GM21576 (cell line): ENCODE measurements at regions not wholly inside any gene's neighbourhood (a gene's known extent, or its start where the extent isn't known, plus 50 kb on each side); places are given as distances from the start of the nearest gene placed in this dataset.
"Not testable (repeated sequence)": the region's sequence is repeated elsewhere in the genome, so short reads cannot be mapped to it uniquely, and the experiment has no call there.

Source experiments
- ATAC-seq: cut with Tn5 transposase; IDR thresholded peaks from one replicate; pipeline ENCODE4 v1.9.1; 2021; ENCODE audit warnings: mild to moderate bottlenecking, moderate library complexity; ENCODE audit not compliant: unreplicated experiment

DNA sequence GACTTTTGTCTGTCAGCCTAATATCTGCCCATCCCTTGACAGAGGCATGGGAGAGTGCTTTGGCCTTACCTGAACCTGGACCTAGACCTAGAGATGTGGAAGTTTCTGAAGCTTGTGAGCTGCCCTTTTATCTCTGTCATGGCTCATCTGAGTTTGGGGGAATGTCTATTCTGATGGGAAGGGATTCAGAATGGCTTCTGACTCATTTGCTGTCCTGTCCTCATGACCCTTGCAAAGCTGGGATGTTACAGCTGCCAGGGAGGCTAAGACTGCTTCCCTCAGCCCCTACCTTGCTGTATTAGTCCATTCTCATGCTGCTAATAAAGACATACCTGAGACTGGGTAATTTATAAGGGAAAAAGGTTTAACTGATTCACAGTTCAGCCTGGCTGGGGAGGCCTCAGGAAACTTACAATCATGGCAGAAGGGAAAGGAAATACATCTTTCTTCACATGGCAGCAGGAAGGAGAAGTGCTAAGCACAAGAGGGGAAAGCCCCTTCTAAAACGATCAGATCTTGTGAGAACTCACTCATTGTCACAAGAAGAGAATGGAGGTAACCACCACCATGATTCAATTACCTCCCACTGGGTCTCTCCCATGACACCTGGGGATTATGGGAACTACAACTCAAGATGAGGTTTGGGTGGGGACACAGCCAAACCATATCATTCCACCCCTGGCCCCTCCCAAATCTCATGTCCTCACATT lies 252.2 kb downstream of the ERMARD start:
- ATAC-seq, result no peak

DNA sequence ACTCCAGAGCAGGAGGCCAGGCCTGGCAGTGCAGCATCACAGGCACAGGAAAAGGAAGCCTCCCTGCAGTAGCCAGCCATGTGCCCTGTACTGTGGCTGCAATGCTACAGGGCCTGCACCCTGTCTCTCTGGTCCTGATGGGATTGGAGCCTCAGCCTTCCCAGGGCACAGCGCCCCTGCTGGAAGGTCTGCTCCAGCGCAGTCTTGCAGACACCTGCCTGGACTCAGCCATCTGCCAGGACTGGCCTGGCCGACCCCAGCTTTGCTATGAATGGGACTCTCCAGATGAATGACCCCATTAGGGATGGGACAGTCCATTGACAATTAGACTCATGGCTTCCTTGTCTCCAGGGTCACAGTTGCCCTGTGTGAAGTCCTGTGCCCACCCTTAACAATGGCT lies 251.6 kb downstream of the ERMARD start:
- ATAC-seq, result no peak

DNA sequence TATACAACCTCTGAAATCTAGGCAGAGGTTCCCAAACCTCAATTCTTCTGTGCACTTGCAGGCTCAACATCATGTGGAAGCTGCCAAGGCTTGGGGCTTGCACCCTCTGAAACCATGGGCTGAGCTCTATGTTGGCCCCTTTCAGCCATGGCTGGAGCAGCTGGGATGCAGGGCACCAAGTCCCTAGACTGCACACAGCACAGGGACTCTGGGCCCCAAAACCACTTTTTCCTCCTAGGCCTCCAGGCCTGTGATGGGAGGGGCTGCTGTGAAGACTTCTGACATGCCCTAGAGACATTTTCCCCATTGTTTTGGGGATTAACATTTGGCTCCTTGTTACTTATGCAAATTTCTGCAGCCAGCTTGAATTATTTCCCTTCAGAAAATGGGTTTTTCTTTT lies 250.4 kb downstream of the ERMARD start:
- ATAC-seq, result not testable (repeated sequence)

DNA sequence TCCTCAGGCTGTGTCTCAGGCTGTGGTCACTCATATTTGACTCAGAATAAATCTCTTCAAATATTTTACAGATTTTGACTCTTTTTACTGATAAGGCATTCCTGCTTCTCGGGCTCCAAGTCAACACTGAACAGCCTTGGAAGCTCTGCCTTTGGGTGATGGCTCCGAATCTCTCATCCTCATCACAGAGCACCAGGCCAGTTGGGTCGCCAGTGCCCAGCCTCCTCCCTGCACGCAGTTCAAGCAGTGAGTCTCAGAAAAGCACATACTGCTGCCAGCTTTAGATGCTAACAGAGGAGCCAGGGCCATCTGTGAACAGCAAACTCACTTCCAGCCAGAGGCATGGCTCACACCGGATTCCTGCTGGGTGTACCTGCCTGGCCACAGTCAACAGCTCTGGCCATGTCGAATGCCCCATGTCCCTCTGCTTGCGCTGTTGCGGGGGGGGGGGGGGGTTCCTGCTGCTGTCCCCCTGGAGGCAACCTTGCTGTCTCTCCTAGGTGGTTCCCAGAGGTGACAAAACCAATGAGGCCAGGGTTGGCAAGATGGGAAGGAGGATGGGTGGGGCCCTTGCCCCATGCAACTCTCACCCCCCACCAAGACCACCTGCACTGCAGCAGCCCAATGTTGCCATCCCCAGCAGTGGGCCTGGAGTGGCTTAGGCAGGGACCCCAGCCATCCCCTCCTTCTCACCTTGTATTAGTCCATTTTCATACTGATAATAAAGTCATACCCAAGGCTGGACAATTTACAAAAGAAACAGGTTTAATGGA lies 248.8 kb downstream of the ERMARD start:
- ATAC-seq, result no peak

DNA sequence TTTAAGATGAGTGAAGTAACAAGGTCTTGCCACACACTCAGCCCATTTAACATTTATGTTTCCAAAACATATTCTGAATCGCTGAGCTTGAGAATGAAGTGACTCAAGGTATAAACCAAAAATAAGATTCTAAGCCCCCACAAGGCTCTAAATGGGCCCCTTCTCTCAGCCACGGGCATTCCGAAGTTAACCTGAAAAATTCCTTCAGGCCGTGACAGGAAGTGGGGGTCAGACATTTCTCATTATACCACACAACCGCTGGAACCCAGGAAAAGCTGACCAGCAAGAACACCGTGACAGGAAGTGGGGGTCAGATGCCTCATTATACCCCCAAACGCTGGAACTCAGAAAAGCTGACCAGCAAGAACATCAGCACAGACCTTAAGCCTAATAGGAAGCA lies 247.9 kb downstream of the ERMARD start:
- no peak for ATAC-seq

DNA sequence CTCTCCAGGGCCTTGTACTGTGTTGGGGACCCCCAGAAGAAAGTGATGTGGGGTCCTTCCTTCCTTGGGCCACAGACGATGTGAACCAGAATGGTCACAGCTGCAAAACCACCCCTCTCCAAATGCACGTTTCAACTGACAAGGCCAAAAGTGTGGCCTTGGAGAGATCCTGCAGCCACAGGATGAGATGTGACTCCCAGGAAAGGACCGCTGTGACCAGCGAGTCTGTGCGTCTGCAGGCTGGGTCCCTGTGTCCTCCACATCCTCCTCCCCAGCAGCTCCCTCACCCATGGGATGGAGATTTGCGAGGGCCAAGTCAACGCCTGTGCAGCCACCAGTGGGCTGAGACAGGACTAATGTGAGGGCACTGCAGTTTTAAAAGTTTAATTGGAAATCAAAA lies 247.0 kb downstream of the ERMARD start:
- no peak for ATAC-seq

DNA sequence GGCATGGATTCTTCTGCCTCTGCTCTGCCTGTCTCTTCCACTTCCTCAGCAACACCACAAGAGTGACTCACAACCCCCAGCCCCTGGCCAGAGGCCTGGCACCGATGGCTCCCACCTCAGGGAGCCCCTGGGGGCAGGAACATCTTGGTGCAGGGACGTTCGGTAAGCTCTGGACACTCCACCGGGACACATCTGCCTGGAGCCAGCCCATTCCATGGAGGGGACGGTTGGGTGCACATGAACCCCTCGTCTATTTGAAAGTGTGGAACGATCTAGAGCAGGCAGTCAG lies 246.5 kb downstream of the ERMARD start:
- ATAC-seq, result no peak

DNA sequence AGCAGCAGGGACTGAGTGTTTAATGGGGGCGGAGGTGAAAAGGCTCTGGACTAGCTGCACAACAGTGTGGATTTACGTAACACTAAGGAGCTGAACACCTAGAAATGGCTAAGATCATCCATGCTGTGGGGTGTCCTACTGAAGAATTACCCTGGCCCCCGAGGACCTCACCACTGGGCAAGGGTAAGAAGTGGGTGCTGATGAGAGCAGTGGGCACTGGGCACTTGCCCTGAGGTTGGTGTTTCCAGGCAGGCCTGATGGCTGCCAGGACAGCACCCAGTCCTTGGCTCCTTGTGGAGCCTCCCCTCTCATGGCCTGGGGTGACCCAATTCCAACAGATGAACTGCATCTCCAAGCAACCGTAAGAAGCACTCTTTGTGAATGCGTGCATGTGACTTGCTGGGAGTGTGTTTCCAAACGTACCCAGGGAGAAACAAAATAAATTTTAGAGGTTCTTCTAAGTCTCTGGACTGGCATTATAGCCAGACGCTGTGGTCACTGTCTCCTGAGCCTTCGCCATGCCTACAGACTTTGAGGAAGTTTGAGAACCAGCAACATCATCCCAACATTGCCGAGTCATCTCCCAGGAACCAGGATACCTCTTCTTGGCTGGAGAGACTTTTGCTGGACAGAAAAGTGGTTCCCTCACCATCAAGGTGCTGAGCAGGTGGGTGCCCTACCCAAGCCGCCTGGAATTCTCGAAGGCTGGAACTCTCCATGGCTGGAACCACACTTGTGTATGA lies 245.9 kb downstream of the ERMARD start:
- ATAC-seq, result no peak

DNA sequence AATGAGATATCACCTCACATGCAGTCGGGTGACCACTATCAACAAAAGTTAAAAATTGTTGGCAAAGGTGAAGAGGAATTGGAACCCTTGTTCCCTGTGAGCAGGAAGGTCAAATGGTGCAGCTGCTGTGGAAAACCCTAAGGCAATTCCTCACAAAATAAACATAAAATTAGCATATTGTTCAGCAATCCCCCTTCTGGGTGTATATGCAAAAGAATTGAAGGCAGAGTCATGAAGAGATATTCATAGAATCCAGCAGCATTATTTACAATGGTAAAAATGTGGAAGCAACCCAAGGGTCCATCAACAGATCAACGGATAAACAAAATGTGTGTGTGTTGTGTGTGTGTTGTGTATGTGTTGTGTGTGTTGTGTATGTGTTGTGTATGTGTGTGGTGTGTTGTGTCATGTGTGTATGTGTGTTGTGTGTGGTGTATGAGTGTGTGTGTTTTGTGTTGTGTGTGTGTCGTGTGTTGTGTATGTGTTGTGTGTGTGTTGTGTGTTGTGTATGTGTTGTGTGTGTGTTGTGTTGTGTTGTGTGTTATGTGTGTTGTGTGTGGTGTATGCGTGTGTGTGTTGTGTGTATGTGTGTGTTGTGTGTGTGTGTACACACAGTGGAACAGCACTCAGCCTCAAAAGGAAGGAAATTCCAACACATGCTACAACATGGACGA lies 245.1 kb downstream of the ERMARD start:
- no peak for ATAC-seq

DNA sequence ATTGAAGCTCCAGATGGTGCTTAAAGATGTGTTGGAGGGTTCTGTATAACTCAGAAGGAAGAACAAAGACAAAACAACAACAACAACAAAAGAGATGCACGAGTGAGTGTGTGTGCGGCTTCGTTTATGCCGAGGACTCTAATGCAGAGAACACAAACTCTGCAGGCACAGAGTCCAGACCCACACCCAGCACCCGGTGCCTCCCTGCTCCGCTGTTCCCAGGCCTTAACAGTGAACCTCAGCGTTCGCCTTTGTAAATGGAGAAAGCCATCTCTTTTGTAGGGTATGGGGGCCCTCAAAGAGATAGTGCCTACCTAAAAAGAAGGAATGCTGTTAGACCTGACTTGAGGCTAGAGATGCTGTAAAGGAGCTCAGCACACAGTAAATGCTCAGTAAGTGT lies 243.3 kb downstream of the ERMARD start:
- no peak for ATAC-seq

DNA sequence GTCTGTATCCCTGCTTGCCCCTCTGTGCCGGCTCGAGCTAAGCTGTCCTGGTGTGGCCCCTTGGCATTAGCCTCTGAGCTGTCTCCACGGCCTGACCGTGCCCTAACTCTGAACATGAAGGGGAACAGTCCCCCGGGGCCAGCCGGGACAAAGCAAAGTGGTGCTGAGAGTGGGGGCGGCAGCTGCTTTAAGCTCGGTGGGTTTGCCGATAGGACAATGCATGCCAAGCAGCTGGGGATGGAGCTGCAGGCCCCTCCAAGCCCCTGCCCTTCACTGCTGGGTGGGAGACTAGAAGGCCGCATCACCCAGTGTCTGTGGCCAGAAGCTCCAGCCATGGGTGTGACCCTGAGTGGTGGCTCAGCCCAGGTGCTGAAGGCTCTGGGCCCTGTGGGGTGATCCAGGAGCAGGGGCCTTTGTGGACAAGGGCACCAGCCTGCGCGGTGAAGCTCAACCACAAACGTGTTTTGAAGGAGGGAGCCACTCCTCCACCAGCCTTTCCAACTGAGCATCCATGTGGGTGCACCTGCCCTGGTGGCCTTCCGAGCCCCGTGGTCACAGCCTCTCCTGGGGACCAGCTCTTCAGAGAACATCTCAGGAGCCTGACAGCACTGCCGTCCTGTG lies 242.5 kb downstream of the ERMARD start:
- ATAC-seq, result no peak

DNA sequence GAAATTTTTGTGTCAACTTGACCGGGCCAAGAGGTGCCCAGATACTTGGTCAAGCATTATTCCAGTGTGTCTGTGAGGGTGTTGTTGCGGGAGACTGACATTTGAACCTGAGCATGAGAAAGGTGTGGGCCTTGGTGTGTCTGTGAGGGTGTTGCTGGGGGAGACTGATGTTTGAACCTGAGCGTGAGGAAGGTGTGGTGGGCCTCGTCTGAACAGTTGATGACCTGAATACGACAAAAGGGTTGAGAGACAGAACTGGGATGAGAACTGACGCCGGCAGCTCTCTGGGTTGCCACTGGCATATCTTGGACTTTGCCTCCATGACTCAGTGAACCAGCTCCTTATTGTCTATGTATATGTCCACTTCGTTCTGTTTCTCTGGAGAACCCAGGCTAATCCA lies 240.5 kb downstream of the ERMARD start:
- ATAC-seq, result no peak

DNA sequence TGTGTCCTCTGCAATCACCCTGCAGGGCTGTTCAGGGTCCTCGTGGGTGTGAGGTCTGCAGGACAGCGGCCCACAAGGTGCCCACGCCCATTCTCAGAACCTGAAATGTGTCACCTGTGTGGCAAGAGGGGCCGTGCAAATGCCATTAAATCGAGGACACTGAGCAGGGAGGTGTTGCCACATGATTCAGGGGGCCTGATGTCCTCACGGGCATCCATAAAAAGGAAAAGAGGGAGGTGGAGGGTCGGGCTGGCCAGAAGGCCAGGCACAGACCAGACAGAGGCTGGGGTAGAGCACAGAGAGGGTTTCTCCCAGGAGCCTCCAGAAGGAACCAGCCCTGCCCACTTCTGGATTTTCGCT lies 239.6 kb downstream of the ERMARD start:
- ATAC-seq, result no peak

DNA sequence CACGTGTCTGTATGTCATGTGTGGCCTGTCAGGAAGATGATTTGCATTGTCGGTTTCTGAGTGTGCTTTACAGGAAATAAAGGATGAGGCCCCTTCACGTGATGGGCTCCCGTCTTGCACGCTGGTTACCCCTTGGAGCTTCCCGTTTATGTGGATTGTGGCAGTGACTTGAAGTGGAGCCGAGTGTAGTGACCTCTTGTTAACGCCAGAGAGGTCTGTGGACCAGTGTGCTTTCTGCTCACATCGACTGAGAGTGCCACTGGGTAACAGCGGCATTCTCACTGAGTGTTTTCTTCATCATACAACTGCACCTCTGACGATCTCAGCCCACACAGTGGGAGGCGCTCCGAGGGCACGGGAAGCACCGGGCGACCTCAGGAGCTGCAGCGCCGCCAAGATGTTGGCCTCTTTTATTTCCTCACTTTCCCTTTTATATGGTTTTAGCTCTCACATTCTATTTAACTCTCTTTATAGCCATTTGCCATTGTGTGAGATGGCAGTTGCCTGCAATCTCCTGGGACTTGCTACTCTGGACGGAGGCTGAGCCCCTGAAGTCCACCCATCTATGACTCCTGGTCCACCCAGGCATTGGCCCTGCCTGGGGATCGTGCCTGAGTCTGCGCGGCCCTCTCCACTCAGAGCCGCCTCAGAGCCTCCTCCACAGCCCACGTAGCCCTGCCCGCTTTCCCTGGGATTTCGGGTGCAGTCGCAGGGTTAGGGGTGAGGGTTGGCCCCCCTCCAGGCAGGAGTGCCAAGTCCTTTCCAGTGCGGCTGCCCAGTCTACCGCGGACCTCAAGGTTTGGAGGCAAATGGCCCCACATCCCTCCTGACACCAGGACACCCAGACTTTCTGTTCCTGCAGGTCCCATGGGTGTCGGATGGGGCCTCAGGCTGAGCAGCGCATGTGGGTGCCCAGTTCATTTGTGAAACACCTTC lies 238.9 kb downstream of the ERMARD start:
- peak; percentile 58 for ATAC-seq

DNA sequence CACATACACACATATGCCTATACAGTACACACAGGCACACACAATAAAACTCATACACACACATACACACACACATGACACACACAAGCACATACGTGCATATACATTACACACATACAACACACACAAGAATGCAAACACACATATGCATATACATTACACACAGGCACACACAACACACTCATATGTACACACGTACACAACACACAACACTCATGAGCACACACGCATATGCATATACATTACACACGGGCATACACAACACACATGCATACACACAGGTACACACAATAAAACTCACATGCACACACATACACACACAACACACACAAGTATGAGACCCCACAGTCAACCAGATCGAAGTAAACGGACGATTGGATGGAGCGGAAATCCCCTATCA lies 238.2 kb downstream of the ERMARD start:
- ATAC-seq, result no peak

DNA sequence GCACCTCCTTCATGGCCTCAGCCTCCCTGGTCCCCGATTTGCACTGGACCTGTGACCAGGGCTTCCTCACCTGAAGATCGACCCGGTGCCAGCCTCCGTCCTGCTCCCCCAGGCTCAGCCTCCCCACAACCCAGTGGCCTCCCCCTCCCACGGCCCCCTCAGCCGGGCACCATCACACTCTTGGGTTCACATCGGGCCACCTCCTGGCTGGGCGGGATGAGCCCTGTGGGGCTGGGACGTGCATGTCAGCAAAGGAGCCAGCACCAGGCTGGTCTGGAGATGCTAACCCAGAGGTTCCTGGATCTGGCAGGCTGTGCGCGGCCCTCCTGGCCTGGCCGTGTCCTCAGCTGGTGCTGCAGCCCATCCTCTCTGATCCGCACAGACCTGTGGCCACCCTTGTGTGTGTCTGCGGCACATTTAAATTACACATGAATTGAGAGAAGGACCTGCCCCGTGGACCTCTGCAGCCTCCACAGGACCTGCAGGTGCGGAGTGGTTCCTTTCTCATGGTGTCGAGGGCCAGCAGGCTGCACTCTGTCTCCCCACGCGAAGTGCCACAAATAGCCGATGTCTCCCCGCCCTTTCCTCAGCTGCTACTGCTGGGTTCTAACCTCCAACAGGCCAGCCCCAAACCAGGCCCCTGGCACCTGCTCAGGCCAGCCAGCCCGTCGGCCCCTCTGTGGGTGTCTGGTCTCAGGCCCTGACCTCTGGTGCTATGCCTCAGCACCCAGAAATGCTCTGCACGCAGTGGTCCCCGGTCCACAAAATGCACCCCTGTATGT lies 237.5 kb downstream of the ERMARD start:
- no peak for ATAC-seq

DNA sequence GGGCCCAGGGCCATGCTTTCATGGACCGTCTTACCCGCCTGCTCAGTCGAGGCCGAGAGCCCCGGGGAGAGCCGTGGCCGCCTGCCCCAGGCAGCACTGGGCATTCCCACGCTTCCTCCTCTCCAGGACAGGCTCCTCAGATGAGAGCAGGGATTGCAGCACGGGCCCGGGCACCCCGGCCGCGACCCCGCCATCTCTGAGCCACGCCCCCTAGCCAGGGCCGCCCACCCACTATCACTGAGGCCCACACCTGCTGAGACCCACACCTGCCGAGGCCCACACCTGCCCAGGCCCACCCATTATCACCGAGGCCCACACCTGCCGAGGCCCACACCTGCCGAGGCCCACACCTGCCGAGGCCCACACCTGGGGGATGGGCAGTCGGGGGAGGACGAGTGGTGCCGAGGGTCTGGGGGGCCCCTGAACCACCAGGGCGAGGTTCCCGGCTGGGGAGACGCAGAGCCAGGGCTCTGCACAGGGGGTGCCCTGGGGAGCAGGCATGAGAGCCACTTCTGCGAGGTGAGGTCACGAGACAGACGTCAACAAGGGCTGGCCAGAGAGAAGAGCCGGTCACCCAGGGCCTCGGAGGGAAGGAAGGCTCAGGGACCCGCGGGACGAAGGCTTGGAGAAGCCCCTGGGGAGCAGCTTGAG lies 235.6 kb downstream of the ERMARD start:
- no peak for ATAC-seq

DNA sequence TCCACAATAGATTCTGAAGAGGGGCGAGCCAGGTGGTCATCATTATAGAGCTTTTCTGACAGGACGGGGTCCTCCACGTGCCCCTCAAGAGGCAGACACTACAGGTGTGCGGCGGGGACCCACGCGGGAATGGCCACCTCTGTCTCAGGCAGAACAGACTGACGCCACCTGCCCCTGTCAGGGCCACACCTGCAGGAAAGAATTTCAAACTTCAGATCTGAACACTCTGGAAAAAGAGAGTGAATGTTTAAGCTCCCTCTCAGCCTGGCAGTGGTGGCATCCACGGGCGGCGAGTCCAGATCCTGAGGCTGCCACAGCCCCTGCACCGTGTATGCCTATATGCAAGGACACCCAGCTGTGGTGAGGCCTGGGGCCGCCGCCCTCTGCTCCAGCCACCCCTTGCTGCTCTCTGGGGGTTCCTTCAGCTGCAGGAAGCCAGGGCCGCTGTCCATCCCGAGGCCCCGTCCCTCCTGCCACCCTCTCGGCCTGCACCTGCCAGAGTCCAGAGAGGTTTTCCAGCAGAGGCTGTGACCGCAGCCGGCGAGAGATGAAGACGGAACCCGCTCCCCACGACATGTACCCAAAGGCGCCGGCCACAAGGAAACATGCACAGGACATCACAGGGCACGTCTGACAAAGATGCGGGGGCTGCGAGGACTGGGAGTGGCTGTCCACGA lies 234.9 kb downstream of the ERMARD start:
- ATAC-seq, result no peak
